ENCODE measurements at regions not wholly inside any gene's neighbourhood (a gene's known extent, or its start where the extent isn't known, plus 50 kb on each side); places are given as distances from the start of the nearest gene placed in this dataset.

DNA sequence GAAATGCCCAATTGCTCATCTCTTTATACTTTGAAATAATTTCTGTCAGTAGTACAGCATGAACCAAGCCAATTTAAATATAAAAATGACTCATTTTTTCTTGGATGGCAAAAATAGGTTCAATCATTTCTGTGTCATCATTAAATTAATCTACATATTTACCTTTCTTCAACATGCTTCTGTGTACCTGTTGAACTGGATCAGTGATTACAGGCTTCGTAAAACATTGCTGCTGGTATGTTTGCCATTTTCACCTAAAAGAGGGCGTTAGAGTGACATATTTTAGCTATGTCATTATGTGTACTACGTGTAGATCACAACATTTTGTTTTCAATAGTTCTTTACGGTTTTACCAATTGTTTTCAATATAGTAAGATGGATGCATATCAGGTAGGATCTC lies 340.5 kb upstream of the MAOA start:
- H3K27me3 Mint-ChIP-seq = no peaks in the 10 kb centered on the region
- POLR2A ChIA-PET = no interaction called here

DNA sequence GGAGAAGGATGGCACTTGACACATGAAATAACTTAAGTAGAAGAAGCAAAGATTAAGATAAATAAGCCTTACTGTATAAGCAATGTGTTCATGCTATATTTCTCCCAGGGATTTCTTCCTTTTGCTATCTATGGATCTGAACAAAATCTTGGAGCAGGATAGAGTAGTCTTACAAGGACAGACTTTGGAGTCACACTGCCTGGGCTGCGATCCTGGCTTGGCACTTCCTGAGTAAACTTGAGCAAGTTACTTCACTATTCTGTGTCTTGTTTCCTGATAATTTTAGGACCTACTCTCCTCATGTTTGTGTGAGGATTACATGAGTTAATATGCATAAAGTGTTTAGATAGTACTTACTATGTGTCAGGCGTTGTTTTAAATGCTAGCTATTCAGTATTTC lies 340.0 kb upstream of the MAOA start:
- Histone ChIP-seq H3K27me3 (replicated peaks in 1 of 4; ENCODE audit: control extremely low read depth in 1 of 4, control insufficient read depth in 3 of 4, insufficient read depth in 4 of 4, low read length in 3 of 4) (no peaks in the 10 kb centered on the region), H3K4me2 (replicated peaks; ENCODE audit: low read depth, low read length, poor library complexity, severe bottlenecking) (no peak overlapping the region), H4K20me1 (ENCODE audit: control insufficient read depth, insufficient read depth, low read length, poor library complexity, severe bottlenecking) (no peaks in the 10 kb centered on the region), H3K4me3 (ENCODE audit: control extremely low read depth in 1 of 5, extremely low read depth in 1 of 5, insufficient read depth in 1 of 5, low read depth in 2 of 5, low read length in 4 of 5) (no peak overlapping the region), H3K9me3 (ENCODE audit: control extremely low read depth in 1 of 3, control insufficient read depth in 2 of 3, insufficient read depth in 1 of 3, low read length in 2 of 3) (no peaks in the 10 kb centered on the region), H3K4me1 (ENCODE audit: control insufficient read depth in 2 of 2, insufficient read depth in 2 of 2, low read length in 2 of 2) (no peaks in the 10 kb centered on the region), H3K27ac (ENCODE audit: low read length in 2 of 2) (no peak overlapping the region), H3K79me2 (ENCODE audit: control insufficient read depth, insufficient read depth, low read length) (no peaks in the 10 kb centered on the region), H3K36me3 (replicated peaks in 1 of 2; ENCODE audit: control extremely low read depth in 1 of 2, control insufficient read depth in 1 of 2, extremely low read depth in 1 of 2, insufficient read depth in 2 of 2, low read length in 1 of 2) (no peaks in the 10 kb centered on the region), H2AFZ (ENCODE audit: insufficient read depth, low read depth, low read length, poor library complexity, severe bottlenecking) (no peak overlapping the region), H3K9ac (ENCODE audit: low read length) (no peak overlapping the region)
- Mint-ChIP-seq H3K9me3 (ENCODE audit: insufficient read depth) (no peaks in the 10 kb centered on the region), H3K4me3 (no peak overlapping the region), H3K27ac (no peak overlapping the region), H3K27me3 (no peaks in the 10 kb centered on the region), H3K4me1 (peaks cover 7% of the 10 kb centered on the region)
- intact Hi-C loops (cut with micrococcal nuclease) = no loop called here
- CTCF ChIA-PET = interaction anchor here (0.6 kb wide), 1 partner anchor 14 kb away, joined by 3 read pairs; no protein-coding TSS in a partner anchor
- POLR2A ChIA-PET = no interaction called here
- ATAC-seq (ENCODE audit: low read depth) (no peak), DNase-seq (no peak)
- TF ChIP-seq EZH2 (IDR thresholded peaks at IDR 0.05; ENCODE audit: borderline replicate concordance, insufficient read depth, low read depth, low read length, poor library complexity, severe bottlenecking) = no peak
- TF ChIP-seq, protein P1, sequence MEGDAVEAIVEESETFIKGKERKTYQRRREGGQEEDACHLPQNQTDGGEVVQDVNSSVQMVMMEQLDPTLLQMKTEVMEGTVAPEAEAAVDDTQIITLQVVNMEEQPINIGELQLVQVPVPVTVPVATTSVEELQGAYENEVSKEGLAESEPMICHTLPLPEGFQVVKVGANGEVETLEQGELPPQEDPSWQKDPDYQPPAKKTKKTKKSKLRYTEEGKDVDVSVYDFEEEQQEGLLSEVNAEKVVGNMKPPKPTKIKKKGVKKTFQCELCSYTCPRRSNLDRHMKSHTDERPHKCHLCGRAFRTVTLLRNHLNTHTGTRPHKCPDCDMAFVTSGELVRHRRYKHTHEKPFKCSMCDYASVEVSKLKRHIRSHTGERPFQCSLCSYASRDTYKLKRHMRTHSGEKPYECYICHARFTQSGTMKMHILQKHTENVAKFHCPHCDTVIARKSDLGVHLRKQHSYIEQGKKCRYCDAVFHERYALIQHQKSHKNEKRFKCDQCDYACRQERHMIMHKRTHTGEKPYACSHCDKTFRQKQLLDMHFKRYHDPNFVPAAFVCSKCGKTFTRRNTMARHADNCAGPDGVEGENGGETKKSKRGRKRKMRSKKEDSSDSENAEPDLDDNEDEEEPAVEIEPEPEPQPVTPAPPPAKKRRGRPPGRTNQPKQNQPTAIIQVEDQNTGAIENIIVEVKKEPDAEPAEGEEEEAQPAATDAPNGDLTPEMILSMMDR (IDR thresholded peaks at IDR 0.05) = no peak
- WGBS (ENCODE audit: insufficient coverage) = no CpG with 5 or more reads among the region's 2 CpGs

More for the DNA sequence above, 340.5 kb upstream of the MAOA start:
- no peak for TF ChIP-seq EZH2 (IDR thresholded peaks at IDR 0.05; ENCODE audit: borderline replicate concordance, insufficient read depth, low read depth, low read length, poor library complexity, severe bottlenecking)
- TF ChIP-seq, protein P1 (IDR thresholded peaks at IDR 0.05) = no peak
- H3K79me2 ChIP-seq (ENCODE audit: control insufficient read depth, insufficient read depth, low read length) = no peaks in the 10 kb centered on the region
- CTCF ChIA-PET = interaction anchor here (0.6 kb wide), 1 partner anchor 14 kb away, joined by 3 read pairs; no protein-coding TSS in a partner anchor
- H3K4me2 ChIP-seq (replicated peaks; ENCODE audit: low read depth, low read length, poor library complexity, severe bottlenecking) = no peak overlapping the region
- H3K9me3 Mint-ChIP-seq (ENCODE audit: insufficient read depth) = no peaks in the 10 kb centered on the region
- WGBS (ENCODE audit: insufficient coverage) = no CpG with 5 or more reads among the region's 4 CpGs
- H3K27ac ChIP-seq (ENCODE audit: low read length in 2 of 2) = no peak overlapping the region
- DNase-seq (no peak), ATAC-seq (ENCODE audit: low read depth) (no peak)
- H3K27me3 ChIP-seq (replicated peaks in 1 of 4; ENCODE audit: control extremely low read depth in 1 of 4, control insufficient read depth in 3 of 4, insufficient read depth in 4 of 4, low read length in 3 of 4) = no peaks in the 10 kb centered on the region
- intact Hi-C loops (cut with micrococcal nuclease) = no loop called here
- no peak overlapping the region for H2AFZ ChIP-seq (ENCODE audit: insufficient read depth, low read depth, low read length, poor library complexity, severe bottlenecking)
- no peaks in the 10 kb centered on the region for H4K20me1 ChIP-seq (ENCODE audit: control insufficient read depth, insufficient read depth, low read length, poor library complexity, severe bottlenecking)
- H3K27ac Mint-ChIP-seq = no peak overlapping the region
- H3K36me3 ChIP-seq (replicated peaks in 1 of 2; ENCODE audit: control extremely low read depth in 1 of 2, control insufficient read depth in 1 of 2, extremely low read depth in 1 of 2, insufficient read depth in 2 of 2, low read length in 1 of 2) = no peaks in the 10 kb centered on the region
- no peak overlapping the region for H3K9ac ChIP-seq (ENCODE audit: low read length)
- peaks cover 7% of the 10 kb centered on the region for H3K4me1 Mint-ChIP-seq
- H3K9me3 ChIP-seq (ENCODE audit: control extremely low read depth in 1 of 3, control insufficient read depth in 2 of 3, insufficient read depth in 1 of 3, low read length in 2 of 3) = no peaks in the 10 kb centered on the region
- no peak overlapping the region for H3K4me3 ChIP-seq (ENCODE audit: control extremely low read depth in 1 of 5, extremely low read depth in 1 of 5, insufficient read depth in 1 of 5, low read depth in 2 of 5, low read length in 4 of 5)
- H3K4me3 Mint-ChIP-seq = no peak overlapping the region
- H3K4me1 ChIP-seq (ENCODE audit: control insufficient read depth in 2 of 2, insufficient read depth in 2 of 2, low read length in 2 of 2) = no peaks in the 10 kb centered on the region

Data from B cell (primary cell).